WTC11 (cell line): ENCODE measurements at regions not wholly inside any gene's neighbourhood (a gene's known extent, or its start where the extent isn't known, plus 50 kb on each side); places are given as distances from the start of the nearest gene placed in this dataset.

ENCODE experiments used
- ATF2 ChIP-seq: sonication (generic); formaldehyde crosslinking; IDR thresholded peaks from 2 replicates; pipeline ENCODE4 v1.8.1; 2022; ENCODE audit warnings: low read depth, missing genetic modification reagents, borderline replicate concordance
- CTCF ChIP-seq: fragments of 200-600 bp; IDR thresholded peaks from 2 replicates; pipeline ENCODE4 v1.8.0; 2022; ENCODE audit warnings: antibody characterized with exemption
- FOXJ3 ChIP-seq: sonication (generic); formaldehyde crosslinking; IDR thresholded peaks from 2 replicates; pipeline ENCODE4 v1.9.0; 2021; ENCODE audit warnings: missing genetic modification reagents, mild to moderate bottlenecking, borderline replicate concordance
- IRF2 ChIP-seq: sonication (generic); formaldehyde crosslinking; IDR thresholded peaks from 2 replicates; pipeline ENCODE4 v1.8.0; 2022; ENCODE audit warnings: low read depth, missing genetic modification reagents, borderline replicate concordance
- JUN ChIP-seq: sonication (generic); formaldehyde crosslinking; IDR thresholded peaks from 2 replicates; pipeline ENCODE4 v1.8.0; 2023; ENCODE audit warnings: mild to moderate bottlenecking, missing genetic modification reagents
- MAX ChIP-seq: sonication (generic); formaldehyde crosslinking; IDR thresholded peaks from 2 replicates; pipeline ENCODE4 v1.8.0; 2022; ENCODE audit warnings: mild to moderate bottlenecking, missing genetic modification reagents
- PRRX2 ChIP-seq: fragments of 250-450 bp; sonication (Bioruptor Pico); IDR thresholded peaks from 2 replicates; pipeline ENCODE4 v1.8.0; 2021; ENCODE audit warnings: mild to moderate bottlenecking
- STAT6 ChIP-seq: sonication (generic); formaldehyde crosslinking; conservative IDR thresholded peaks from 2 replicates; pipeline ENCODE4 v1.8.1; 2023; ENCODE audit warnings: mild to moderate bottlenecking, low read depth, missing genetic modification reagents, moderate library complexity
- ZNF317 ChIP-seq: sonication (generic); formaldehyde crosslinking; IDR thresholded peaks from 2 replicates; pipeline ENCODE4 v1.8.1; 2023; ENCODE audit warnings: low read depth, mild to moderate bottlenecking, moderate library complexity, missing genetic modification reagents, borderline replicate concordance

- no peak for TF ChIP-seq CTCF
- no peak for TF ChIP-seq ZNF317
- no peak for TF ChIP-seq ATF2 (CRISPR knock-in tag)
- no peak for TF ChIP-seq STAT6 (CRISPR knock-in tag)
- TF ChIP-seq FOXJ3 (CRISPR knock-in tag), result no peak
- no peak for TF ChIP-seq JUN (CRISPR knock-in tag)
- no peak for TF ChIP-seq MAX (CRISPR knock-in tag)
- TF ChIP-seq IRF2 (CRISPR knock-in tag), result no peak
- no peak for TF ChIP-seq PRRX2 (CRISPR knock-in tag)
These were observed 72.8 kb upstream of the CPLX2 start for GRCh38 chr5:175798626-175799025.
